HL-60 (cell line): ENCODE measurements at regions not wholly inside any gene's neighbourhood (a gene's known extent, or its start where the extent isn't known, plus 50 kb on each side); places are given as distances from the start of the nearest gene placed in this dataset.

Experiments
- DNase-seq, 2 experiments: peaks; one replicate each; pipeline ENCODE4 v3.0.0-alpha.2; 2010 to 2020; ENCODE audit warnings: low read depth in 1 of 2, low spot score in 1 of 2
- H3K27ac ChIP-seq: fragments of 250-450 bp; sonication (Bioruptor Pico); replicated peaks from 2 replicates; pipeline ENCODE4 v1.5.1; 2020; ENCODE audit warnings: mild to moderate bottlenecking, moderate library complexity
- H3K27me3 ChIP-seq: fragments of 250-450 bp; sonication (Bioruptor Pico); 2 replicates; pipeline ENCODE4 v1.5.1; 2021; ENCODE audit warnings: mild to moderate bottlenecking, moderate library complexity; ENCODE audit not compliant: insufficient read depth, poor library complexity, severe bottlenecking
- H3K4me3 ChIP-seq: replicated peaks from 2 replicates; pipeline ENCODE4 v1.5.1; 2011; ENCODE audit warnings: mild to moderate bottlenecking, control low read depth, low read length; ENCODE audit not compliant: insufficient read depth
- GABPA ChIP-seq: IDR thresholded peaks from 2 replicates; pipeline ENCODE4 v1.6.1; 2012; ENCODE audit warnings: low read depth
- POLR2AphosphoS5 ChIP-seq: IDR thresholded peaks from 2 replicates; pipeline ENCODE4 v1.6.1; 2012; ENCODE audit warnings: low read depth
- SPI1 ChIP-seq: IDR thresholded peaks from 2 replicates; pipeline ENCODE4 v1.6.1; 2012; ENCODE audit warnings: low read depth, mild to moderate bottlenecking, borderline replicate concordance
- TF ChIP-seq, protein P1 (sequence below): IDR thresholded peaks from 2 replicates; pipeline ENCODE4 v1.6.1; 2012; ENCODE audit warnings: low read depth; ENCODE audit not compliant: insufficient replicate concordance
- TF ChIP-seq, protein P2 (sequence below): IDR thresholded peaks from one replicate; pipeline ENCODE4 v1.5.1; 2011; ENCODE audit warnings: low read length, control low read depth, inconsistent platforms; ENCODE audit not compliant: insufficient read depth

DNA sequence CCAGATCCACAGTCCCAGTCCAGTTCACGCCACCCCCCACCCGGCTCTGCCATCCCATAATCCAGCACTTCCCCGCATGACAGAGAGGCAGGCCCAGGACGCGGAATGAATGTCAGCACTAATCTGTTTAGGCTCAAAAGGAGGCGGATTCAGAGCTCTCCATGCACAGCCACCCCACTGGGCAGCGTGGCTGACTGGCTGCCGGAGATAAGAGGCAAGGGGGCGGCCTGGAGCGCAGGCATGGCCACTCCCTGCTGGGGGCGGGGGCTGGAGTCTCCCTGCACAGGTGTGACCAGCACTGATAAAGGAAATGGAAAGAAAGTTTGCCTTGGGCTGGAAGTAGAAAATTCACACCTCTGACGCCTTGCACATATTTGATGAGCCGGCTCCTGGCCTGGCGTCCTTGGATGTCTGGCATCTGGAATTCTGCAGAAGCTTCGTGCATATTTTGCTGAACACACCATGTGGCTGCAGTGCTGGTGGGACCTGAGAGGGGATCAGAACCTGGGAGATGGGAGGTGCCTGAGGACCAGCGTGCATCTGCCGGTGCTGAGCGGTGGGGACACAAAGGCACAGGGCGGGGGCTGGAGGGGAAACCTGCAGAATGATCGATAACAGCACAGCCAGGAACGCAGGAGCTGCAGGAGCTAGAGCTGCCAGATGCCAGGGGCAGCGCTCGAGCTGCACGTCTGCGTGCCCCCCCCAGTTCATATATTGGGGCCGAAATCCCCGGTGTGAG is 344.4 kb downstream of the CTTN start:
- Histone ChIP-seq H3K27ac (no peak overlapping the region), H3K4me3 (no peak overlapping the region), H3K27me3 (no peaks in the 10 kb centered on the region)
- no peak for TF ChIP-seq POLR2AphosphoS5
- TF ChIP-seq, protein P1, sequence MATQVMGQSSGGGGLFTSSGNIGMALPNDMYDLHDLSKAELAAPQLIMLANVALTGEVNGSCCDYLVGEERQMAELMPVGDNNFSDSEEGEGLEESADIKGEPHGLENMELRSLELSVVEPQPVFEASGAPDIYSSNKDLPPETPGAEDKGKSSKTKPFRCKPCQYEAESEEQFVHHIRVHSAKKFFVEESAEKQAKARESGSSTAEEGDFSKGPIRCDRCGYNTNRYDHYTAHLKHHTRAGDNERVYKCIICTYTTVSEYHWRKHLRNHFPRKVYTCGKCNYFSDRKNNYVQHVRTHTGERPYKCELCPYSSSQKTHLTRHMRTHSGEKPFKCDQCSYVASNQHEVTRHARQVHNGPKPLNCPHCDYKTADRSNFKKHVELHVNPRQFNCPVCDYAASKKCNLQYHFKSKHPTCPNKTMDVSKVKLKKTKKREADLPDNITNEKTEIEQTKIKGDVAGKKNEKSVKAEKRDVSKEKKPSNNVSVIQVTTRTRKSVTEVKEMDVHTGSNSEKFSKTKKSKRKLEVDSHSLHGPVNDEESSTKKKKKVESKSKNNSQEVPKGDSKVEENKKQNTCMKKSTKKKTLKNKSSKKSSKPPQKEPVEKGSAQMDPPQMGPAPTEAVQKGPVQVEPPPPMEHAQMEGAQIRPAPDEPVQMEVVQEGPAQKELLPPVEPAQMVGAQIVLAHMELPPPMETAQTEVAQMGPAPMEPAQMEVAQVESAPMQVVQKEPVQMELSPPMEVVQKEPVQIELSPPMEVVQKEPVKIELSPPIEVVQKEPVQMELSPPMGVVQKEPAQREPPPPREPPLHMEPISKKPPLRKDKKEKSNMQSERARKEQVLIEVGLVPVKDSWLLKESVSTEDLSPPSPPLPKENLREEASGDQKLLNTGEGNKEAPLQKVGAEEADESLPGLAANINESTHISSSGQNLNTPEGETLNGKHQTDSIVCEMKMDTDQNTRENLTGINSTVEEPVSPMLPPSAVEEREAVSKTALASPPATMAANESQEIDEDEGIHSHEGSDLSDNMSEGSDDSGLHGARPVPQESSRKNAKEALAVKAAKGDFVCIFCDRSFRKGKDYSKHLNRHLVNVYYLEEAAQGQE = no peak
- TF ChIP-seq, protein P2, sequence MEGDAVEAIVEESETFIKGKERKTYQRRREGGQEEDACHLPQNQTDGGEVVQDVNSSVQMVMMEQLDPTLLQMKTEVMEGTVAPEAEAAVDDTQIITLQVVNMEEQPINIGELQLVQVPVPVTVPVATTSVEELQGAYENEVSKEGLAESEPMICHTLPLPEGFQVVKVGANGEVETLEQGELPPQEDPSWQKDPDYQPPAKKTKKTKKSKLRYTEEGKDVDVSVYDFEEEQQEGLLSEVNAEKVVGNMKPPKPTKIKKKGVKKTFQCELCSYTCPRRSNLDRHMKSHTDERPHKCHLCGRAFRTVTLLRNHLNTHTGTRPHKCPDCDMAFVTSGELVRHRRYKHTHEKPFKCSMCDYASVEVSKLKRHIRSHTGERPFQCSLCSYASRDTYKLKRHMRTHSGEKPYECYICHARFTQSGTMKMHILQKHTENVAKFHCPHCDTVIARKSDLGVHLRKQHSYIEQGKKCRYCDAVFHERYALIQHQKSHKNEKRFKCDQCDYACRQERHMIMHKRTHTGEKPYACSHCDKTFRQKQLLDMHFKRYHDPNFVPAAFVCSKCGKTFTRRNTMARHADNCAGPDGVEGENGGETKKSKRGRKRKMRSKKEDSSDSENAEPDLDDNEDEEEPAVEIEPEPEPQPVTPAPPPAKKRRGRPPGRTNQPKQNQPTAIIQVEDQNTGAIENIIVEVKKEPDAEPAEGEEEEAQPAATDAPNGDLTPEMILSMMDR = no peak
- TF ChIP-seq SPI1 = no peak
- no peak for TF ChIP-seq GABPA
- DNase-seq = no peak

DNA sequence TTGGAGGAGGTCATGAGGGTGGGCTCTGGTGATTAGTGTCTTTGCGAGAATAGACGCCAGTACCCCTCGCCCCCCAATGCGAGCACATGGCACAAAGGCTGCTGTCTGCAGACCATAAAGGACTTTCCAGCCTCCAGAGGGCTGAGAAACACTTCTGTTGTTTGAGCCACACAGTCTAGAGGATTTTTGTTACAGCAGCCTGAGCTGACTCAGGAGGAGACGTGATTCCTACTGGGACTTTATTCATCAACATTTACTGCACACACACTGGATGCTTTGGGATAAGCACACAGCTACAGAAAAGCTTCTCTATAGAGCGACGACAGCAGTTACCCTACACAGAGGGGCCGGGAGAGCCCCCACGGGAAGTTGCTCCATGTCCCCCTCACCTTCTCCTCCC is 345.0 kb downstream of the CTTN start:
- H3K27ac ChIP-seq = no peak overlapping the region
- DNase-seq = no peak
- TF ChIP-seq, protein P2 = no peak
- TF ChIP-seq GABPA = no peak
- TF ChIP-seq, protein P1 = no peak
- H3K4me3 ChIP-seq = no peak overlapping the region
- H3K27me3 ChIP-seq = no peaks in the 10 kb centered on the region

DNA sequence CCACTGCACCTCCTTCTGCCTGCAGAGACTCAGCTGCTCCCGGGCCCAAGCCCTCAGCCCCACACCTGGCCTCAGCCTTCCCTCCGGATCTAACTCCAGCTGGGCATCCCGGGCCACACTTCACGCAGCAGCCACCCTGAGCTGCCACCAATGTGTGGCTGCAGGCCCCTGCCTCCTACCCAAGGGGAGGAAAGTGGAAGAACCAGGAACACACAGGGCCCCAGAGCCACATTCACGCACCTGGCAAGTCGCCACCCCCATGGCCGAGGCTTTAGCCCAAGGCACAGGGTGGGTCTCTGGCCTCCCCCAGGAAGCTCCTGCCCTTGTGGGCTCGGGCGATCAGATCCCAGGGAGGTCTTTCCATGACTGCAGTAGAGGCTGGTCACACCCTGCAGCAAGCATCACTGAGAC is 345.6 kb downstream of the CTTN start:
- Histone ChIP-seq H3K27me3 (no peaks in the 10 kb centered on the region), H3K27ac (no peak overlapping the region), H3K4me3 (no peak overlapping the region)
- no peak for TF ChIP-seq SPI1
- TF ChIP-seq, protein P1 = no peak
- TF ChIP-seq, protein P2 = no peak
- TF ChIP-seq POLR2AphosphoS5 = no peak
- TF ChIP-seq GABPA = no peak
- DNase-seq = no peak
